NOMO-1 treated with dmso at 0.1 percent for 144 hours (cell line): ENCODE measurements at regions not wholly inside any gene's neighbourhood (a gene's known extent, or its start where the extent isn't known, plus 50 kb on each side); places are given as distances from the start of the nearest gene placed in this dataset.

Experiments
- DNase-seq: peaks from one replicate; lab custom pipeline; 2025; ENCODE audit not compliant: unreplicated experiment; lab: John Stamatoyannopoulos, UW

DNA sequence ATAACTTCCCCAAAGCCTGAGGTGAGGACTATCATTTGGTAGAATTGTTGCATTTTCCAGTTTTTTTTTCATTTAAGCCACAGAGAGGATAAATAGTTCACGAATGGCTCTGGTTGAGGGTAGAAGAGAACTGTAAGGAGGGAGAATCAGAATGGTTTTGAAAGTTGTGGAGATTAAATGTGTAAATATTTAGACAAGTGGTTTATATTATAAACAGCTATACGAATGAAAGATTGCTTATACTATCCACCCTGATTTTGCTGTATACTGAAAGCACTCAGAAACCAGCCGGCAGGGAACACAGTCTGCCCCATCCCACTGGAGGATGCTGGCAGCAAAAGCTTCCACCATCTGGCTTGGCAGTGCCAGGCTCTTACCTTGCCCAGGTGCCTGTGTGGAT is 341.1 kb downstream of the RAPGEF2 start:
- DNase-seq: no peak

DNA sequence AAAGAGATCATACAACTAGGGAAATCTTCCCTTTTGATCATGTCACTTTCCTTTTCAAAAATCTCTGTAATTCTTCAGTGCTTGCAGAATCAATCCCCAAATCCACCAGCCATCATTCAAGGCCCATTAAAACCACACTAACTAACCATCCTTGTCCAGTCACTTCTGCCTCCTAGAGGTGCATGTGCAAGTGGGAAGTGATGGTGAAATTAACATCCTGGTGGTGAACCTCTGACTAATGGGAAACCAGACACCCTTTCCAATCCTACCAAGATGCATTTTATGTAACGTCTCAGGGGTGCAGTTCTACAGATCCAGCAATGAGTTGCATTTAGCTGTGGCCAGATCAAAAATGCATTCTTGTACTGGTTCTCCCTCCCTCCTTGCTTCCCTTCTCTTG is 341.8 kb downstream of the RAPGEF2 start:
- no peak for DNase-seq

DNA sequence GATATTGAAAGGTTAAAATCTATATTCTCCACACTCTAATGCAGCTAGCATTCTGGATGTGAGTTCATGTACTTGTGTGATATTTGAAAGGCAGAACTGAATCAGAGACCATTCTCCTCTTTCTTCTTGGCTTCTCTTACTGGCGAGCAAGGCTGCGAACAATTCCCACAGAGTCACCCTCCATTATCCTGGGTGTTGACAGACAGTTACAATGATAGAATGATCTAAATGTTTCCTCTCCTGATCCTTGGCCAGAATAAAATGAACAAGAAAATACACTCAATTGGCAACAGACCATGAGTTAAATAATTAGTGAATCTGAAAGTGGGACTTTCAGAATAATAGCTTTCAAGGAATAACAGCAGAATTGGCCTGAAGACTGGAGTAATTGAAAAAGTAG is 342.8 kb downstream of the RAPGEF2 start:
- DNase-seq: no peak

DNA sequence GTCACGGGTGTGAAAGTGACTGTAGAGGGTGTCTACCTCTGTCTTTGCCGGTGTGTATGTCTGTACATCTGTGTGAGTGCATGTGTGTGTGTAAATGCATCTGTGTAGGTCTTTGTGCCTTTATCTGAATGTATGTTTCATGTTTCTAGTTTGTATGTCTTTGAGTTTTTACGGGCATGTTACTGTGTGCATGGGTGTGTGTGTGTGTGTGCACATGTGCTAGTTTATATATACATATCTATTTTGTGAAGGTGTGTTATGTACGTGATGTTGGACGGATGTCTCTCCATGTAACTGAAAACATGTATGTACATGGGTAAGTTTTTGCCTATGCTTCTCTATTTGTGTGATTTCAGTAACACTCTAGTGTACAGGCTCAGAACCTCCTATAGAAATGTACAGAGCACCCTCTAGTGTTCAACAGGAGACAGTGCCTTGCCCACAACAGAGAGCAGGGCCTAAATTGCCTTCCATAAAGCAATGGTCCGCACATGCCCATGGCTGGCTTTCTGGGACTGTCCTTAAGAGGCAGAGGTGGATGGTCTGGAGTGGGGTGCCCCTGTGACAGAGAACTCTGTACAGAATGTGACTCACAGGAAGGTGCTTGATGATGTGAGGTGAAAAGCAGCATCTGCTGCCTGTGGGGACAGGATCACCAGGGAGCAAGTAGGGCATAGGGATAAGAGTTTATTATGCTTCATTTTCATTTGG is 343.5 kb downstream of the RAPGEF2 start:
- no peak for DNase-seq

DNA sequence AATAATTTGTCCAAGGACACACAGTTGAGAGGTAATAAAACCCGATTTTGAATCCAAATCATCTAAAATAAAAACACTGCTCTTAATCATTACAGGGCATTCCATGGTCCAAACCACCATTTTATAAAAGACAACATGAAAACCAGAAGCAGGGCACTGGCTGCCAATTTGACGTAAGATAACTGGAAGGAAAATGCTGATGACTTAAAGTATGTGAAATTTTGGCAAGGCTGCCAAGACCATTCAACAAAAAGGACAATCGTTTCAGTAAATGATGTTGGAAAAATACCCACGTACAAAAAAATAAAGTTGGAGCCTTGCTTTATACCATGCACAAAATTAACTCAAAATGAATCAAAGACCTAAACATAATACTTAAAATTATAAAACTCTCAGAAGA is 344.4 kb downstream of the RAPGEF2 start:
- no peak for DNase-seq

DNA sequence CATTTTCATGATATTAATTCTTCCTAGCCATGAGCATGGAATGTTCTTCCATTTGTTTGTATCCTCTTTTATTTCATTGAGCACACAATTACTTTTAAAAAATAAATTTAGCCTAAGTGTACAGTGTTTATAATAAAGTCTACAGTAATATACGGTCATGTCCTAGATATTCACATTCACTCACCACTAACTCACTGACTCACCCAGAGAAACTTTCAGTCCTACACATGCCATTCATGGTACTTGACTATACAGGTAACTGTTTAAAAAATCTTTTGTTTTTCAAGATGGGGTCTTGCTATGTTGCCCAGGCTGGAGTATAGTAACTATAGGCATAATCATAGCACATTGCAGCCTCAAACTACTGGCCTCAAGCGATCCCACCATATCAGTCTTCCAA is 348.1 kb downstream of the RAPGEF2 start:
- no peak for DNase-seq

DNA sequence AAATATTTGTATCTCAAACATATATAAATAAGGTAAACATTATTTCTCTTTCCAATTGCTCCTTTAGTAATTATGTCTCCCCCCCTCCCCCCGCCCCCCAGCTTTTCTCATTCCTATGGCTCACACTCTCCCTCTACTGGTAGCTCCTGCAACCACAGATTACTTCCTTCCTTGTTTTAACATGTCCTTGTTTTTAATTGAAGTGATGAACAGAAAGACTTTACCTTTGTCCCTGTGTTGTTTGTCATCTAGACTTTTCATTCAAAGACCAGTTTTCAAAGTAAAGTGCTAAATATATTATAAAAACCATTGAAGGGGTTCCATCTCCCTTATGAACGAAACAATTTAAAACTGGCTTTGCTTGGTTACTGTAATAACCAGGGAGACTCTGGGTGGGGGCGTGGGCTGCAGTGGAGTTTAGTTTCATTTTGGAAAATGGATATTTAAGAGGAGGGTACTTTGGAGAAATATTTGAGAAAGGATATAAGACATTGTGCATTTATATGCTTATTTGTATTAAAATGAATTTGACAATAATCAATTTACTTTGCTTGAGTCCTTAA is 352.9 kb downstream of the RAPGEF2 start:
- DNase-seq: no peak

DNA sequence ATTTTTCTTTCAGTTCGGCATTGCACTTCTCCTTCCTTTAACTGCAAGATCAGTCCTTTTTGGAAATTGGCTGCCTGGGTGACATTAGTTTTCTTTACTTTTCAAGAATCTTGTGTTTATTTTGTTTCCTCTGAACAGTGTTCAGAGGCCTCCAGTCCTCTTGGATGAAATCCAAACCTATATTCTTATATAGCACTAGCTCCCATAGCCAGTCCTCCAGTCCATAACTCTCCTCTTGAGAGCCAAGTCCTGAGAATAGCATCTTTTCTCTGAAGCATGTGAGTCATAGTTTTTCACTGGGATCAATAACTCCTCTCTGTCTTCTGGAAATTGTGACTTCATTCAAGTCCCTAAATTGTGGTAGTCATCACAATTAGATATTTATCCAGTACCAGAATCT is 357.5 kb downstream of the RAPGEF2 start:
- DNase-seq: no peak

DNA sequence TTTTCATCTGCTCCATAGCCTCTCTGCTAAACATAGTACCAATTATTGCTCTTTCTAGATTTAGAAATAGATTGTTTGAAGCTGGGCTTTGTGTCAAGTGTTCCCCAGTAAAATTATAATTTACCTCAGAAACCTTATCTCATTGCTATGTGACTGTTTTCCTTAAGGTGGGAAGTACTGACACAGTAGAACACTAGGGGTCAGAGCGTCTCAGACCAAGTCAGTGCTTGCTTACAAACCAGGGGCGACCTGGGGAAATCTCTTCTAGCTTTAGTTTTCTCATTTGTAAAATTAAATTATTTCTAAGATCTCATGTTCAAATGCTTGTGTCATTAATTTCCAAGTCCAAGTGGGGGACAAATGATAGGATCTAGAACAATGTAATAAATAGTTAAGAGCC is 360.4 kb downstream of the RAPGEF2 start:
- no peak for DNase-seq

DNA sequence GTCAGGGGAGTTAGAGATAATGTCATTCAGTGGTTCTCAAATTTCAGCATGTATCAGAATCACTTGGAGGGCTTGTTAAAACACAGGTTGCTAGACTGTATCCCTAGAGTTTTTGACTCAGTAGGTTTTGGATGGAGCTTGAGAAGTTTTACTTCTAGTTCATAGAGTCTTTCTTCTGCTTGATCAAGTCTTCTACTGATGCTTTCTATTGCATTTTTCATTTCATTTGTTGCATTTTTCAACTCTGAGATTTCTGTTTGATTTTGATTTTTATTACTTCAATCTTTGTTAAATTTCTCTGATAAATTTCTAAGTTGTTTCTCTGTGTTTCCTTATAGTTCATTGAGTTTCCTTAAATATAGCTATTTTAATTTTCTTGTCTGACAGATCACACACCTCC is 361.4 kb downstream of the RAPGEF2 start:
- DNase-seq: no peak

DNA sequence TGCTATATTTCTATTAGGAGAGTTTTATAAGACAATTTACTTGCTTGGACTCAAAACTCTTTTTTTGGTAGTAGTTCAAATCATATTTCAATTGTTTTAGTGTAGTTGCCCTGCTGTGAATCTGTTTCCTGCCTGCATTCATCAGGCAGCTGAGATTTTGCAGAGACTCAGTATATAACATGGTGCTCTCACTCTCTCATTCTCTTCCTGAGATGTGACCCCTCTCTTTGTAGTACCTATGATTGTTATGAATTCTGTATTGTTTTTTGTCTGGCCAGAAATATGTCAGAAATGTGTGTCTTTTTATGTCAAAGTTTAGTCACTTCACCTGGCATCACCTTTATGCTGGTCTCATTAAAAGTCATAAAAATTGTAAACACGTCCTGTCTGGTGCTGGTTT is 374.0 kb downstream of the RAPGEF2 start:
- DNase-seq: no peak

DNA sequence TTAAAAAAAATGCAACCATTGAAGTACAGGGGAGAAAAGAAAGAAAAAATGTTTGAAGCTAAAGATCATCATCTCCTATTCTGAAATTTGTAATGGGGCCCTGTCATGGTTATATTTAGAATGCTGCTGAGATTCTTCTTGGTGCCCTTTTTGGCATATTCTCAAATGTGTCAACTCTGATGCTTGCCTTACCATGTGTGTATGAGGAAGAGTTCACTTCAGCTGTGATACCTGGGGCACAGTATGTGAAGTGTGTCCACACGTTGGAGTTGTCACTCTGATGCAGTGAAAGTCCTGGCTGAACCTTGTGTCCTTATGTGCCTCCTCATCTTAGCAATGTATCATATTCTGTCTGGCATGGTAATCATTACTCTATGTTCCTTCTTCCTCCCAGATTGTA is 377.9 kb downstream of the RAPGEF2 start:
- no peak for DNase-seq

DNA sequence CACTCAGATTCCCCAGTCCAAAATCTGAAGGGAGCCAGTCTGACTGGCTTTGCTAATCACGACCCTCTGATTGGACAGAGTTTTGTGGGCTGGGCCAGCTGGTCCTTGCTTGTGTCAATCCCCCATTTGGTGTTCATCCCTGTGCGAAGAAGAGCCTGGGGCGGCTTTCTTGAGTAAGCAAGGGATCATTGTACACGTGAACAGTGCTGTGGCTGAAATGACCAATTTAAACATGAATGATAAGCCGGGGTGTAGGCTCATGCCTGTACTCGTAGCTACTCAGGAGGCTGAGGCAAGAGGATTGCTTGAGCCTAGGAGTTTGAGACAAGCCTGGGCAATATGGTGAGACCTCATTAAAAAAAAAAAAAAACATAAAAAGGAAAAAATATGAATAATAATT is 379.1 kb downstream of the RAPGEF2 start:
- DNase-seq: no peak

DNA sequence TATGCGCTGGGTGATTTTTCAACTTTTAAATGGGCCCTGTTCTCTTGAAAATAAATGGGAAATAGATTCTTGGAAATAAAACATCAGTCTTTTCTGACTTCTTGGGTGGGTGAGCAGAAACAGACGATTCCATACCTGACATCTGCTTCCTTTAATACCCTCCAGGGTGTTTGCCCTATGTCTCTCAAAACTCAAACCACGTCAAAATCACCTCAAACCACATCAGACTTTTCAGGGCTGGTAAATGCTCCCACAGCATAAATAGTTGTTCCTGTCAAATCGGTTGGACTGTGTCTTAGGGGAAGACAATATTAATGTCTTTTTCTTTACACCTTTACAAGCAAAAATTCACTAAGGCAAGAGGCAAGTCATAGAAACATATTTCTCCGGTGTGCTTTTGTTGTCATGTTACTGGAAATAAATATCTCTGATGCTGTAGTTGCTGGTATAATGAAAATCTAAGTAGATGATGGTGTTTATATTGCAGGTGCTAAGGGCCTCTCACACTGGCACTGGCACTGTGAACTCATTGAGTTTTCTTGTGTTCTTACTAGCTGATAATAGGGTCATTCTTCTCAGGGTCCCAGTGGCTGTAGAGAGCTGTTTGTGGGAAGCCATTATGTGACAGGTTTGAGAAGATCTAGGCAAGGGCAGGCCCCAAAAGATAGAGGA is 380.4 kb downstream of the RAPGEF2 start:
- DNase-seq: no peak

DNA sequence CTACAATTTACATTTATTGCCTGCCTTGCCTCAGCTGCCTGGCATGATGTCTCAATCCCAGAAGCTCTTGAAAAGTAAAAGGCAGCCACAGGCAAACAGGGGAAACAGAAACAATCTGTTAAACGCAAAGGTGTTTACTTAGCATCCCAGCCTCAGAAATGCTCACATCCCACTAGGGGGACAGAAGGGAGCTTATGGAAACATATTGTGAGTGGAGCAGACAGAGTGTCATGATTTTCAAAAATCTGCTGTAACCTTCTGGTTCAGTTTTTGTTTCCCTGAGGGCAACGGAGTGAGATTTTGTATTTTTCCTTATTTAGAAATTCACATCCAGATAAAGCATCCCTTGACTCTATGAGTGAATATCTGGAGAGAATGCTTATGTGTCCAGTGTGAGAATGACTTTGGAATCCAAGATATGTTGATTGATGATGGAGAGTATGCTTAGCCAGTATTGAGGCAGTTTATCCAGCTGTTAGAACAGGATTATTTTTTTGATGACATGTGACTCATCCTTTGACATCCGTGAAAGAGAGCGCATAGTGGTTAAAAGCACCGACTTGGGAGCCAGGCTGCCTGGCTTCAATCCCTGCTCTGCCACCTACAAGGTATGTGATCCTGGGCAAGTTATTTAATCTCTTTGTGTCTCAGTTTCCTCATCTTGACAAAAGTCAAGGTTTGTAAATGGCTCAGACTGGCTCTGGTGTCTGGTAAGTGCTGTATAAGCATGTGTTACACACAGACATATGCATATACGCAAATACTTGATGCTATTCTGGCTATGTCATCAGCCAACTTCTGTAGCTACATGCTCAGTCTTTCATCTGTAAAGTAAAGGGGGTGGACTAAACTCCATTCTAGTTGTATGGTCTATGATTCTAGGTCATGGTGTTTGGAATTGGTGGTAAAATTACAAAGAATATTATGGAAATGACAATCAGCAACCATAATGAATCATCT is 381.2 kb downstream of the RAPGEF2 start:
- DNase-seq: no peak

DNA sequence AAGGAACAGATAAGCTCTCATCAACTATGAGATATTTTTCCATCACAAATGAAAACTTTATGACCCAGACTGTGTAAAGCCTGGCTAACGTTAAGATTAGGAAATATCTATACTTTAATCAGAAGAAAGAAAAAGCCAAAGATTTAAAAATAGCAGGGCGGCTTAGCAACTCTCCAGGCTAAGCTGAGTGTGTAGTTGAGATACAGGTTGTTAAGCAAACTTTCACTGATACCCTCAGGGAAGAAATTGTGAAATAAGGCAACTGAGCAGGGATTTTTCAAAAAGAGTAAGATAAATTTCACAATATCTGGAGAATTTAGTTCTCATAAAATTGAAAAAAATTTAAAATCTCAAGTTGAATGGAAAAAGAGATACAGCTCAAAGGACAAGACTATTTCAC is 382.0 kb downstream of the RAPGEF2 start:
- DNase-seq: no peak

DNA sequence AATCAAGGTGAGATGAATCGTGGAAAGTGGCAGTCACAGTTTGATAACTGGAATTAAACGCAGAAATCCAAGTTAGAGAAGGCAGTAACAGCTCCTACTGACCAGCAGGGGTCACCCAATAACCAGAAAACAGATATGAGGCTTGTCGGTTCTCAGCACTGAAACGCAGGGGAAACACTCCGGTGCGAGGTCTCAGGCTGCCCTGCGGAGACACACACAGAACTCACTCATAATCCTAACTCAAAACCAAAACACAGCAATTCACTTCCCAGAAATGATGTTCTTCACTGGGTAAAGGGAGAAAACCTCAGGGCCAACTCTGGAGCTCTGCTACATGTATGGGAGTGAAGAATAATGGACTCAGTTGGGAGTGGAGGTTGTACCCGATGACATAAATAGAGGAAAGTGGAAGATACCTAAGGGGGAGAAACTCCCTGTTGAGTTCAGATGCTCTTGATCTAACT is 384.4 kb downstream of the RAPGEF2 start:
- DNase-seq: peak; percentile 10

DNA sequence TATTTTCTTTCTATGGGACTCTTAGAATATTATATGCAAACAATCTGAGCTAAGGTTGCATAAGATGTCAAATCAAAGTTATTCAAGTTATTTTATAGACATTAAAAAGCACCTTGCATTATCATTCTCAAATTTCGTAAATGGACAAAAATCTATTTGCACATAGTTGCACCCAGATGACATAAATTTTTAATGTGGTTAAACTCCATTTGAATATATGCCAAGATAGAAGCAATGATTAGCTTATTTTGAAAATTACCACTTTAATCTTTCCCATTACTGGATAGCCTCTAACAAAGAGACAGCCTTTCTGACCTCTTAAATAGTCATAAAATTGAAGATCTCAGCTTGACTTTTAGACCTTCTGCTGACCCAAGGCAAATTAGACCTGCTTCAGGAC is 386.8 kb downstream of the RAPGEF2 start:
- DNase-seq: no peak

DNA sequence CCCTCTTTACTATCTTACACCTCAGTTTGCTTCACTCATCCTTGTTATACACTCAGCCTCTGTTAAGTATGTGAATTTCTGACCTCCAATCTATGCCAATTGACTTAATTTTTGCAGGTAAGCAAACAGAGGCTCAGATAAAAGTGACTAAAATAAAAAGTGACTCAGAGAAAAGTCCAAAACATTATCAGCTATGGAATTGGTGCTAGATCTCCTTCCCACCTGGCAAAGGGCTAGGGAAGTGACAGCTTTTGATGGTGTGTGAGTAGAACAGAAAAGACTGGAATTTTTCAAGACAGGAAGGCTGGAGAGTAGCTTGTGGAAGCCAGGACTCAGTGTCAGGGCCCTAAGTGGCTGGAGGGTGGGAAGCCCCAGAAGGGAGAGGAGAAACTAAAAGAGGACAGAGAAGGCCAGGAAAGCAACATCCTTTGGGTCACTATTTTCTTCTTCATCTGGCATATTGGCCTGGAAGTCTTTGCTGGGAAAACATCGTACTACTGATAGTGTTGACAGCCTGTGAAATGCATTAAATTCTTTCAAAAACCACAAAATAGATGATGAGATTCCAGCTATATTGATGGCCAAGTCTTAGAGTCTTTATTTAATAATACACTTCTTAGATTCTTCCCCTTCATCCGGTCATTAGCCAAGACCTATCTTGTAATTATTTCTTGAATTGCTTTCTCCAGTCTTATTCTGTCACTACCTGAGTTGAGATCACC is 392.8 kb downstream of the RAPGEF2 start:
- DNase-seq: no peak

DNA sequence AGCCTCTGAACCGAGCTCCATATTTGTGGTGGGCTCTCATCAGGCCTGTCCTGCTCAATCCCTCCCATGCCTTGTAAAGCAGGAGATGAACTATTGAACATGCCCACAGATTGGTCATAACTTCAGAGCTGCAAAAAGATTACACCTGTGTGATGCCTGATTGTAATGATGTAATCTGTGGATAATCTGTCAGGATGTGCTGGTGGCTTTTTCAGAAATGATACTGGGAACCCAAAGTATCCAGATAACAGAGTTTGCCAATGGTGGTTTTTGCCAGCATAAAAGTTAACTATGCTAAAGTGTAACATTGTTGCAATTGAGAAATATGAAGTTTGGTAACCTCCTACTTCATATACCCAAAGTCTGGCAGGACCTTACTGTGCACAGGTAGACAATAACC is 393.4 kb downstream of the RAPGEF2 start:
- no peak for DNase-seq

DNA sequence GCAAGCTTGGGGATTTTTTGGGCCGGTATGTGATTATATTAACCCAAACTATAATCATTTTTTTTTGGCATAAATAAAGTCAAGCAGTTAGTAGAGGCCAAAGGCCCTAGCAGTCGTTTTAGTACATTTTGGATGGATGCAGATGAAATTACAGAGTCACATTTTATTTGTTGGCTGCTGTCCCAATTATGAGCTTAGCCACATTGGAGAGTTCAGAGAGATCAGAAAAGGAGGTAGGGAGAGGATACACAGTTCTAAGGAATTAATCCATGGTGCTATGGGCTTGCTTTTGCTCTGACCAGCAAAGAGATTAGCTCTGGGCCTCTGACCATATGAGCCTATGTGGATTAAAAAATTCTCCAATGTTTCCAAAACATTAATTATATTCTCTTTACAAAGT is 395.1 kb downstream of the RAPGEF2 start:
- DNase-seq: no peak
